ENCODE measurements at regions not wholly inside any gene's neighbourhood (a gene's known extent, or its start where the extent isn't known, plus 50 kb on each side); places are given as distances from the start of the nearest gene placed in this dataset.

DNA sequence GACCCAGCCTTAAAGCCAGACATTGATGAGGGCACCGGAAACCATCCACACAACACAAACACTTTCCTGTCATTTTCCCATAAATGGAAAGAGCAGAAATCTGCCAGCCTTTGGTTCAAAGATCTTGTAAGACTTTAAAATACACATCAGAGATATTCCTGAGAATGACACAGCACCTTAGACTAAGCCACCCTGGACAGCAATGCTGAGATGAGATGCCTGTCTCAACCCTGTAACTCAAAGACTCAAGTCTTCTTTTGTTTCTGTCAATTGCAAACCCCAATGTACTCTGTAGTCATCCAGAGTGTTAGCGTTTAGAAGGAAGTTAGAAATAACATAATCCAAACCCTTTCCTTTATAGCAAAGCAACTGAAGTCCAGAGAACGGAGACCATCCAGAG, 119.2 kb downstream of the CCNA1 start:
- Mint-ChIP-seq H3K9me3 (no peaks in the 10 kb centered on the region), H3K36me3 (ENCODE audit: low read depth) (no peaks in the 10 kb centered on the region), H3K4me1 (peaks cover 7% of the 10 kb centered on the region), H3K4me3 (no peak overlapping the region), H3K27ac (ENCODE audit: unreplicated experiment) (no peak overlapping the region), H3K27me3 (ENCODE audit: low read depth) (no peaks in the 10 kb centered on the region)
- TF ChIP-seq, protein P1, sequence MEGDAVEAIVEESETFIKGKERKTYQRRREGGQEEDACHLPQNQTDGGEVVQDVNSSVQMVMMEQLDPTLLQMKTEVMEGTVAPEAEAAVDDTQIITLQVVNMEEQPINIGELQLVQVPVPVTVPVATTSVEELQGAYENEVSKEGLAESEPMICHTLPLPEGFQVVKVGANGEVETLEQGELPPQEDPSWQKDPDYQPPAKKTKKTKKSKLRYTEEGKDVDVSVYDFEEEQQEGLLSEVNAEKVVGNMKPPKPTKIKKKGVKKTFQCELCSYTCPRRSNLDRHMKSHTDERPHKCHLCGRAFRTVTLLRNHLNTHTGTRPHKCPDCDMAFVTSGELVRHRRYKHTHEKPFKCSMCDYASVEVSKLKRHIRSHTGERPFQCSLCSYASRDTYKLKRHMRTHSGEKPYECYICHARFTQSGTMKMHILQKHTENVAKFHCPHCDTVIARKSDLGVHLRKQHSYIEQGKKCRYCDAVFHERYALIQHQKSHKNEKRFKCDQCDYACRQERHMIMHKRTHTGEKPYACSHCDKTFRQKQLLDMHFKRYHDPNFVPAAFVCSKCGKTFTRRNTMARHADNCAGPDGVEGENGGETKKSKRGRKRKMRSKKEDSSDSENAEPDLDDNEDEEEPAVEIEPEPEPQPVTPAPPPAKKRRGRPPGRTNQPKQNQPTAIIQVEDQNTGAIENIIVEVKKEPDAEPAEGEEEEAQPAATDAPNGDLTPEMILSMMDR (conservative IDR thresholded peaks at IDR 0.05), result no peak
- no peak for DNase-seq (ENCODE audit: low read depth, low spot score)

DNA sequence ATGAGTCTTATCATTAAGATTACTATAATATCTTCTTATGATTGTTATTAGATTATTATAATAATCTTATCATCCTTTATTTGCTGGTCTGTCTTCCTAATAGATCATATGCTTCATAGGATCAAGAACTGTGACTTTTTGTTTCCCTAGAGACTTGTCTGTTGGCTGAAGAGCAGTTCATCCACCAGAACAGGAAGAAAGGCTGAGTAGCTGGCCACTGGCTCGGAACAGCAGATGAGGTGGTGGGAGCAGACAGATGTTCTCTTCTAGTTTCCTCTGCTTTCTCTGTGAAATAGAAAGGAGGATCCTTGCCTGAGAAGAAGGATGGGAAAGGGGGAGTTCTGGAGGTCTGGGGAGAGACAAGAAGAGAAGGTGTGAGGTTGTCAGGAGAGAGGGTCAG, 120.0 kb downstream of the CCNA1 start:
- Mint-ChIP-seq H3K27ac (ENCODE audit: unreplicated experiment) (no peak overlapping the region), H3K27me3 (ENCODE audit: low read depth) (no peaks in the 10 kb centered on the region), H3K4me1 (peaks cover 7% of the 10 kb centered on the region), H3K9me3 (no peaks in the 10 kb centered on the region), H3K36me3 (ENCODE audit: low read depth) (no peaks in the 10 kb centered on the region), H3K4me3 (no peak overlapping the region)
- DNase-seq (ENCODE audit: low read depth, low spot score), result no peak
- TF ChIP-seq, protein P1 (conservative IDR thresholded peaks at IDR 0.05), result no peak

DNA sequence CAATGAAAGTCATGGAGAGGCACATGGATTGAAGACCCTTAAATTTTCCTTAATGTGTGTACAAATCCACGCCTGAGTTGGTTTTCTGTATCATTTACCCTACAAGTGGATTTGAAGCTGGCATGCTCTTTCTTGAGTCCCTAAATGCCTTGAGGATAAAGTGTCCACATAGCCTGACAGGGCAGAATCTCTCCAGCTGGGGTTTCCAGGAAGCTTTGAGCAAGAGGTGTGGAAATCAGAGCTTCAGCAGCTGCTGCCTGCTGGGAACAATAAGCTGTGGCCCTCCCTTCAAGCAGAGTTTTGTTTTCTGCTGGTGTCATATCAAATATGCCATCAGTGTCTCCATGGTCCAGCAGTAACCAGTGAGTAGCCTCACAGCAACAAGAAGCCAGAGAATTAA, 120.3 kb upstream of the SERTM1 start:
- H3K4me3 Mint-ChIP-seq, result no peak overlapping the region
- H3K36me3 Mint-ChIP-seq (ENCODE audit: low read depth), result no peaks in the 10 kb centered on the region
- no peak for DNase-seq (ENCODE audit: low read depth, low spot score)
- H3K27ac Mint-ChIP-seq (ENCODE audit: unreplicated experiment), result no peak overlapping the region
- H3K4me1 Mint-ChIP-seq, result peaks cover 7% of the 10 kb centered on the region
- H3K9me3 Mint-ChIP-seq, result no peaks in the 10 kb centered on the region
- TF ChIP-seq, protein P1 (conservative IDR thresholded peaks at IDR 0.05), result no peak
- H3K27me3 Mint-ChIP-seq (ENCODE audit: low read depth), result no peaks in the 10 kb centered on the region

DNA sequence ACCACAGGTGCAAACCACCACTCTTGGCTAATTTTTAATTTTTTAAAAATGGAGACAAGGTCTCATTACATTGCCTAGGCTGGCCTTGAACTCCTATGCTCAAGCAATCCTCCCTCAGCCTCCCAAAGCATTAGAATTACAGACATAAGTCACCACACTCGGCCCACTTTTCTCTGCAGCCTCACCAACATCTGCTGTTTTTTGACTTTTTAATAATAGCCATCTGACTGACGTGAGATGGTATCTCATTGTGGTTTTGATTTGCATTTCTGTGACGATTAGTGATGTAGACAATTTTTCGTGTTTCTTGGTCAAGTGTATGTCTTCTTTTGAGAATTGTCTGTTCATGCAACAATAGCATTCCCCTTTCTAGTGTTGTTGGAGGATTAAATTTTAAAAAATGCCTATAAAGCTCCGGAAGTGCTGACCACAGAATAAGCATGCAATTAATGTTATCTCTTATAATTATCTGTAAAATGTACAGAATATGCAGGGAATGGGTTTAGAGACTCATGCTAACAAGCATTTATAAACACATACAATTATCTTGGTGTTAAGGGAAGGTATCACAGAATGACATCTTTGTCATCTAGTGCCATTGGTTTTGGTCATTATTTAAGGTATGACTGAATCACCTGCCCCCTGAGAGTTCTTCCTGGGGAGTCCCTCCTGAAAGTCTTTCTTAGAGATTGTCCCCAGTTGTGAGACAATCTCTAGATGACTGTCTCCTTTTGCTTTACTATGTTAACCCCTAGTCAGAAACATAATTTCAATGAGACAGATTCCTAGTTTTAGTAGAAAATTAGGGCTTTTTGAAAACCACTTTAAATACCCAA, 118.5 kb upstream of the SERTM1 start:
- Mint-ChIP-seq H3K4me1 (peaks cover under 1% of the 10 kb centered on the region), H3K4me3 (no peak overlapping the region), H3K9me3 (no peaks in the 10 kb centered on the region), H3K27me3 (ENCODE audit: low read depth) (no peaks in the 10 kb centered on the region), H3K36me3 (ENCODE audit: low read depth) (no peaks in the 10 kb centered on the region), H3K27ac (ENCODE audit: unreplicated experiment) (no peak overlapping the region)
- TF ChIP-seq, protein P1 (conservative IDR thresholded peaks at IDR 0.05), result no peak
- DNase-seq (ENCODE audit: low read depth, low spot score), result no peak

DNA sequence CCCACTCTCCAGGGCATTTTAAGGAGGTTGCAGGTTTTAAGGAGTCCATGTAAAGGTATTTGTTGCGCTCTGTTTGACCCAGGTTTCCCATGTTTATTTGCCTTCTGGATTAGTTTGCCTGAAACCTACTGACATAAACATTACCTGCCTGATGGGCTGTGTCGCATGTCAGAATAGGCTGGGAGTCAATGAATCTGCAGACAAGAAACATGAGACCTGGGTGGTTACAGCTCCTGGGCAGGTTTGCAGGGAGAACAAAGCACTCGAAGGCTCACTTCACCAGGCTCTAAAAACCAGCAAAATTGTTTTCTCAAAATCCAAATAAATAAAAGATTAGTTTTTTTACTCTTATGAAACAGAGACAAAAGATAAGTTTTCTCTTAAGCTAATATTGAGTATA, 114.4 kb upstream of the SERTM1 start:
- no peaks in the 10 kb centered on the region for H3K4me1 Mint-ChIP-seq
- H3K27me3 Mint-ChIP-seq (ENCODE audit: low read depth), result no peaks in the 10 kb centered on the region
- DNase-seq (ENCODE audit: low read depth, low spot score), result no peak
- H3K4me3 Mint-ChIP-seq, result no peak overlapping the region
- TF ChIP-seq, protein P1 (conservative IDR thresholded peaks at IDR 0.05), result no peak
- H3K36me3 Mint-ChIP-seq (ENCODE audit: low read depth), result no peaks in the 10 kb centered on the region
- no peak overlapping the region for H3K27ac Mint-ChIP-seq (ENCODE audit: unreplicated experiment)
- no peaks in the 10 kb centered on the region for H3K9me3 Mint-ChIP-seq

Measured in neural crest cell (in vitro differentiated cells).